Caco-2 (cell line): ENCODE measurements at regions not wholly inside any gene's neighbourhood (a gene's known extent, or its start where the extent isn't known, plus 50 kb on each side); places are given as distances from the start of the nearest gene placed in this dataset.

Experiments used
- BruUV-seq: library from RNA; stranded (reverse); fragments of 400-500 nt; replicated peaks from 2 replicates; lab custom pipeline; 2021; lab: Mats Ljungman, UMichigan
- CTCF ChIA-PET: fragments of 300-600 bp; sonication (Branson Sonifier 250); formaldehyde crosslinking; loops from one replicate; lab custom pipeline; 2022; ENCODE audit warnings: antibody characterized with exemption; lab: Charles Lee
- POLR2A ChIA-PET: fragments of 300-600 bp; sonication (Branson Sonifier 250); formaldehyde crosslinking; loops from one replicate; lab custom pipeline; 2022; ENCODE audit warnings: antibody characterized with exemption; lab: Charles Lee
- DNase-seq, 2 experiments: peaks; one replicate each; pipeline versions ENCODE4 v3.0.0 to v3.0.0-alpha.2; 2020 to 2022
- H3K27me3 ChIP-seq: replicated peaks from 2 replicates; pipeline ENCODE4 v1.6.0; 2011; ENCODE audit warnings: low read length; ENCODE audit not compliant: control insufficient read depth, insufficient read depth
- H3K36me3 ChIP-seq: 2 replicates; pipeline ENCODE4 v1.5.1; 2011; ENCODE audit warnings: low read length; ENCODE audit not compliant: control insufficient read depth, insufficient read depth
- H3K4me1 ChIP-seq: fragments of 250-450 bp; sonication (Bioruptor Pico); 2 replicates; pipeline ENCODE4 v1.5.1; 2020; ENCODE audit warnings: mild to moderate bottlenecking
- H3K4me3 ChIP-seq: 2 replicates; pipeline ENCODE4 v1.5.1; 2011; ENCODE audit warnings: low read depth, mild to moderate bottlenecking, control low read depth, low read length
- H3K9me3 ChIP-seq: fragments of 250-450 bp; sonication (Bioruptor Pico); 2 replicates; pipeline ENCODE4 v1.5.1; 2020; ENCODE audit warnings: mild to moderate bottlenecking, moderate library complexity
- H3K27ac Mint-ChIP-seq: one replicate; pipeline ENCODE4 v1.8.0; 2022; ENCODE audit warnings: mixed read lengths; ENCODE audit not compliant: unreplicated experiment
- H3K27me3 Mint-ChIP-seq: one replicate; pipeline ENCODE4 v1.8.0; 2022; ENCODE audit warnings: mixed read lengths; ENCODE audit not compliant: insufficient read depth, unreplicated experiment
- H3K36me3 Mint-ChIP-seq: one replicate; pipeline ENCODE4 v1.8.0; 2022; ENCODE audit warnings: mild to moderate bottlenecking, mixed read lengths; ENCODE audit not compliant: insufficient read depth, unreplicated experiment
- H3K4me1 Mint-ChIP-seq: one replicate; pipeline ENCODE4 v1.8.0; 2022; ENCODE audit warnings: low read depth, mixed read lengths; ENCODE audit not compliant: unreplicated experiment
- H3K4me3 Mint-ChIP-seq: one replicate; pipeline ENCODE4 v1.8.0; 2022; ENCODE audit warnings: mild to moderate bottlenecking, moderate library complexity, mixed read lengths; ENCODE audit not compliant: unreplicated experiment
- H3K9me3 Mint-ChIP-seq: one replicate; pipeline ENCODE4 v1.8.0; 2022; ENCODE audit warnings: mixed read lengths; ENCODE audit not compliant: unreplicated experiment
- CTCF ChIP-seq, 2 experiments: fragments of 200-600 bp in 1 of 2; IDR thresholded peaks; 1 replicate in 1 of 2; 2 replicates in 1 of 2; pipeline versions ENCODE4 v1.5.1 to v1.8.0; 2011 to 2022; ENCODE audit warnings: antibody characterized with exemption in 1 of 2, control low read depth in 1 of 2, inconsistent platforms in 1 of 2, low read depth in 1 of 2, low read length in 1 of 2, mild to moderate bottlenecking in 1 of 2, moderate library complexity in 1 of 2; ENCODE audit not compliant: insufficient read depth in 1 of 2, severe bottlenecking in 1 of 2, unreplicated experiment in 1 of 2
- intact Hi-C: fragments of 100-400 bp; cut with micrococcal nuclease; formaldehyde crosslinking; loops from one replicate; pipeline ENCODE4 v1.10.0; 2022; ENCODE audit not compliant: unreplicated experiment

GRCh38 chr20:11483697-11484096 is 434.0 kb upstream of the BTBD3 start:
- no peak for DNase-seq
- TF ChIP-seq CTCF (IDR thresholded peaks at IDR 0.05; ENCODE audit: insufficient read depth in 1 of 2, low read depth in 1 of 2, low read length in 1 of 2, severe bottlenecking in 1 of 2, unreplicated experiment in 1 of 2) = no peak
- Mint-ChIP-seq H3K27me3 (no peaks in the 10 kb centered on the region), H3K9me3 (peaks cover 6% of the 10 kb centered on the region), H3K4me3 (no peak overlapping the region), H3K27ac (no peak overlapping the region), H3K36me3 (no peaks in the 10 kb centered on the region), H3K4me1 (no peaks in the 10 kb centered on the region)
- intact Hi-C loops = no loop called here
- Histone ChIP-seq H3K9me3 (peaks cover 10% of the 10 kb centered on the region; the same call in 1 of the 2 replicates), H3K36me3 (no peaks in the 10 kb centered on the region), H3K4me3 (no peak overlapping the region), H3K4me1 (no peaks in the 10 kb centered on the region), H3K27me3 (no peaks in the 10 kb centered on the region)
- no TSS peak for BruUV-seq
- CTCF ChIA-PET = no interaction called here
- POLR2A ChIA-PET = interaction anchor here (0.6 kb wide), 1 partner anchor 152 kb away, joined by 3 read pairs; no protein-coding TSS in a partner anchor

DNA sequence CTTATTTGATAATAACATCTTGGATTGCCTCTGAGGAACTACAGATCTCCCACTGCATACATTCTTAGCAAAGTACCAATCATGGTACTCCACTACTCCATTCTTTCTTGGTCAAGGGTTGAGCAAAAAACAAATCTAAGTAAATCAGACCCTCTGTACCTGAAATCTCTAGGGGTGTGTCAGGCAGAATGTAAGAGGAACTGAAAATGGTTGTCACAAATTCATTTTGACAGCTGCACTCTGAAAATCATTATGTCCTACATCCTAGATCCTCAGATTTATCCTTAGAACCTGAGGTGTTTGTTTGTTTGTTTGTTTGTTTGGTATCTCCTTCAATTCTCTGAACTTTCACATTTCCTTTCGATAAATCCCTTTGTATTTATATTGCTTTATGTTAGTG is 433.2 kb upstream of the BTBD3 start:
- Mint-ChIP-seq H3K9me3 (no peaks in the 10 kb centered on the region), H3K27ac (no peak overlapping the region), H3K27me3 (no peaks in the 10 kb centered on the region), H3K4me3 (no peak overlapping the region), H3K36me3 (no peaks in the 10 kb centered on the region), H3K4me1 (no peaks in the 10 kb centered on the region)
- Histone ChIP-seq H3K36me3 (no peaks in the 10 kb centered on the region), H3K27me3 (no peaks in the 10 kb centered on the region), H3K4me3 (no peak overlapping the region), H3K9me3 (0 out of 2 replicates have a peak, but pooled peaks cover 4% of the 10 kb centered on the region), H3K4me1 (no peaks in the 10 kb centered on the region)
- no peak for TF ChIP-seq CTCF (IDR thresholded peaks at IDR 0.05; ENCODE audit: insufficient read depth in 1 of 2, low read depth in 1 of 2, low read length in 1 of 2, severe bottlenecking in 1 of 2, unreplicated experiment in 1 of 2)
- intact Hi-C loops = no loop called here
- BruUV-seq = no TSS peak
- no peak for DNase-seq
- POLR2A ChIA-PET = no interaction called here
- CTCF ChIA-PET = no interaction called here

- no peaks in the 10 kb centered on the region for H3K27me3 Mint-ChIP-seq
- CTCF ChIA-PET = no interaction called here
- Histone ChIP-seq H3K36me3 (no peaks in the 10 kb centered on the region), H3K4me1 (no peaks in the 10 kb centered on the region), H3K9me3 (no peaks in the 10 kb centered on the region), H3K4me3 (no peak overlapping the region), H3K27me3 (no peaks in the 10 kb centered on the region)
- POLR2A ChIA-PET = no interaction called here
- H3K27ac Mint-ChIP-seq = no peak overlapping the region
- TF ChIP-seq CTCF (IDR thresholded peaks at IDR 0.05; ENCODE audit: insufficient read depth in 1 of 2, low read depth in 1 of 2, low read length in 1 of 2, severe bottlenecking in 1 of 2, unreplicated experiment in 1 of 2) = no peak
- H3K36me3 Mint-ChIP-seq = no peaks in the 10 kb centered on the region
- no peak for DNase-seq
- intact Hi-C loops = no loop called here
- H3K4me3 Mint-ChIP-seq = no peak overlapping the region
- no TSS peak for BruUV-seq
- no peaks in the 10 kb centered on the region for H3K9me3 Mint-ChIP-seq
- no peaks in the 10 kb centered on the region for H3K4me1 Mint-ChIP-seq
Measured at GRCh38 chr20:11492386-11492785, 425.3 kb upstream of the BTBD3 start.
